Astrocyte (in vitro differentiated cells and primary cell): ENCODE measurements at regions not wholly inside any gene's neighbourhood (a gene's known extent, or its start where the extent isn't known, plus 50 kb on each side); places are given as distances from the start of the nearest gene placed in this dataset.

Experiments used
- DNase-seq: peaks from one replicate; pipeline ENCODE4 v3.0.0-alpha.2; 2010; ENCODE audit warnings: low read depth
- FAIRE-seq: peaks from 2 replicates; lab custom pipeline; 2011; peaks lifted over from hg19 to GRCh38; lab: Jason Lieb, UNC
- H2AFZ ChIP-seq: 2 replicates; pipeline ENCODE4 v1.6.0; 2012; ENCODE audit warnings: low read depth, low read length, inconsistent platforms
- H3K27ac ChIP-seq: 2 replicates; pipeline ENCODE4 v1.5.1; 2011; ENCODE audit warnings: low read depth, low read length, inconsistent platforms
- H3K27me3 ChIP-seq: 2 replicates; pipeline ENCODE4 v1.6.0; 2011; ENCODE audit warnings: low read length, inconsistent platforms; ENCODE audit not compliant: insufficient read depth
- H3K36me3 ChIP-seq: 2 replicates; pipeline ENCODE4 v1.5.1; 2011; ENCODE audit warnings: low read length, inconsistent platforms; ENCODE audit not compliant: insufficient read depth
- H3K4me1 ChIP-seq: 2 replicates; pipeline ENCODE4 v1.5.1; 2011; ENCODE audit warnings: low read length, inconsistent platforms; ENCODE audit not compliant: insufficient read depth
- H3K4me2 ChIP-seq: 2 replicates; pipeline ENCODE4 v1.6.0; 2012; ENCODE audit warnings: low read length, inconsistent platforms
- H3K4me3 ChIP-seq: 2 replicates; pipeline ENCODE4 v1.5.1; 2011; ENCODE audit warnings: low read depth, mild to moderate bottlenecking, low read length, inconsistent platforms; ENCODE audit not compliant: insufficient read depth
- H3K79me2 ChIP-seq: 2 replicates; pipeline ENCODE4 v1.6.0; 2012; ENCODE audit warnings: mild to moderate bottlenecking, low read length, inconsistent platforms; ENCODE audit not compliant: insufficient read depth
- H3K9ac ChIP-seq: 2 replicates; pipeline ENCODE4 v1.6.0; 2012; ENCODE audit warnings: mild to moderate bottlenecking, low read length, inconsistent platforms
- H3K9me3 ChIP-seq: 2 replicates; pipeline ENCODE4 v1.5.1; 2012; ENCODE audit warnings: low read depth, mild to moderate bottlenecking, low read length, inconsistent platforms; ENCODE audit not compliant: insufficient read depth
- H4K20me1 ChIP-seq: 2 replicates; pipeline ENCODE4 v1.6.0; 2012; ENCODE audit warnings: low read length, inconsistent platforms; ENCODE audit not compliant: insufficient read depth
- H3K27ac Mint-ChIP-seq: one replicate; pipeline ENCODE4 v1.8.0; 2021; ENCODE audit warnings: mild to moderate bottlenecking, mixed read lengths; ENCODE audit not compliant: unreplicated experiment
- H3K27me3 Mint-ChIP-seq: one replicate; pipeline ENCODE4 v1.8.0; 2021; ENCODE audit warnings: low read depth, mixed read lengths; ENCODE audit not compliant: unreplicated experiment
- H3K36me3 Mint-ChIP-seq: one replicate; pipeline ENCODE4 v1.8.0; 2021; ENCODE audit warnings: low read depth, mixed read lengths; ENCODE audit not compliant: unreplicated experiment
- H3K4me1 Mint-ChIP-seq: one replicate; pipeline ENCODE4 v1.8.0; 2021; ENCODE audit warnings: low read depth, mixed read lengths; ENCODE audit not compliant: unreplicated experiment
- H3K4me3 Mint-ChIP-seq: one replicate; pipeline ENCODE4 v1.8.0; 2021; ENCODE audit warnings: mild to moderate bottlenecking, moderate library complexity, mixed read lengths; ENCODE audit not compliant: unreplicated experiment
- H3K9me3 Mint-ChIP-seq: one replicate; pipeline ENCODE4 v1.8.0; 2021; ENCODE audit warnings: mild to moderate bottlenecking, mixed read lengths; ENCODE audit not compliant: unreplicated experiment
- CTCF ChIP-seq: IDR thresholded peaks from 2 replicates; pipeline ENCODE4 v1.5.1; 2011; ENCODE audit warnings: low read depth, mild to moderate bottlenecking, inconsistent platforms, low read length, moderate library complexity; ENCODE audit not compliant: insufficient read depth
- EZH2 ChIP-seq: IDR thresholded peaks from 2 replicates; pipeline ENCODE4 v1.6.1; 2012; ENCODE audit warnings: mild to moderate bottlenecking, low read length, inconsistent platforms; ENCODE audit not compliant: insufficient read depth

- Histone ChIP-seq H3K9ac (no peak overlapping the region), H3K79me2 (no peaks in the 10 kb centered on the region), H3K9me3 (no peaks in the 10 kb centered on the region), H4K20me1 (no peaks in the 10 kb centered on the region), H3K4me3 (no peak overlapping the region), H3K4me2 (no peak overlapping the region), H3K27ac (no peak overlapping the region), H2AFZ (no peak overlapping the region), H3K27me3 (no peaks in the 10 kb centered on the region), H3K4me1 (no peaks in the 10 kb centered on the region), H3K36me3 (no peaks in the 10 kb centered on the region)
- DNase-seq, result no peak
- no peak for TF ChIP-seq CTCF
- no peak for TF ChIP-seq EZH2
- Mint-ChIP-seq H3K9me3 (peaks cover 2% of the 10 kb centered on the region), H3K4me1 (no peaks in the 10 kb centered on the region), H3K36me3 (no peaks in the 10 kb centered on the region), H3K27ac (no peak overlapping the region), H3K4me3 (no peak overlapping the region), H3K27me3 (no peaks in the 10 kb centered on the region)
- no peak for FAIRE-seq
These were observed 1030.8 kb downstream of the SH3BGRL start for GRCh38 chrX:82232679-82233078.

DNA sequence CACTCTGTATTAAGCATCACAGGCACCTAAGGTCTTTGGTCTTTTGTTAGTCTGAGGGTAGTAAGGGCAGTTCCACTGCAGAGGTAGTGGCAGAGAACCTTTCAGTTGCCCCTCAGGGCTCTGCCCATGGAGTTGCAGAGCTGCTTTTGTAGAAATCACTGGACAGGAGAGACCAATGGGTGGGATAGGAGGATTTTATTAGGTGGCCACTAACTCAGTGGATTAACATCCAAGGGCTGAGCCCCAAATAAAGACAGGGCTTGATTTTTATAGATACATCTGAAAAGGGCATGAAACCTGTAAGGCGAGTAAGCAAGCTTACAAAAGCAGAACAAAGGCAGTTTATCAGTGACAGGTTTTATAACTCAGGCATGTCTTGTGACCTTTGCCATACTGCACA is 1035.4 kb downstream of the SH3BGRL start:
- Histone ChIP-seq H3K79me2 (no peaks in the 10 kb centered on the region), H3K4me2 (no peak overlapping the region), H3K9me3 (no peaks in the 10 kb centered on the region), H3K36me3 (no peaks in the 10 kb centered on the region), H3K4me1 (no peaks in the 10 kb centered on the region), H4K20me1 (no peaks in the 10 kb centered on the region), H2AFZ (no peak overlapping the region), H3K27ac (no peak overlapping the region), H3K4me3 (no peak overlapping the region), H3K27me3 (no peaks in the 10 kb centered on the region), H3K9ac (no peak overlapping the region)
- H3K36me3 Mint-ChIP-seq, result no peaks in the 10 kb centered on the region
- H3K4me1 Mint-ChIP-seq, result no peaks in the 10 kb centered on the region
- FAIRE-seq (no peak), DNase-seq (no peak)
- peaks cover 2% of the 10 kb centered on the region for H3K9me3 Mint-ChIP-seq
- no peak overlapping the region for H3K27ac Mint-ChIP-seq
- no peak overlapping the region for H3K4me3 Mint-ChIP-seq
- H3K27me3 Mint-ChIP-seq, result no peaks in the 10 kb centered on the region
- no peak for TF ChIP-seq EZH2
- TF ChIP-seq CTCF, result no peak
